ENCODE measurements at regions not wholly inside any gene's neighbourhood (a gene's known extent, or its start where the extent isn't known, plus 50 kb on each side); places are given as distances from the start of the nearest gene placed in this dataset.
"Not testable (repeated sequence)": the region's sequence is repeated elsewhere in the genome, so short reads cannot be mapped to it uniquely, and the experiment has no call there.

DNA sequence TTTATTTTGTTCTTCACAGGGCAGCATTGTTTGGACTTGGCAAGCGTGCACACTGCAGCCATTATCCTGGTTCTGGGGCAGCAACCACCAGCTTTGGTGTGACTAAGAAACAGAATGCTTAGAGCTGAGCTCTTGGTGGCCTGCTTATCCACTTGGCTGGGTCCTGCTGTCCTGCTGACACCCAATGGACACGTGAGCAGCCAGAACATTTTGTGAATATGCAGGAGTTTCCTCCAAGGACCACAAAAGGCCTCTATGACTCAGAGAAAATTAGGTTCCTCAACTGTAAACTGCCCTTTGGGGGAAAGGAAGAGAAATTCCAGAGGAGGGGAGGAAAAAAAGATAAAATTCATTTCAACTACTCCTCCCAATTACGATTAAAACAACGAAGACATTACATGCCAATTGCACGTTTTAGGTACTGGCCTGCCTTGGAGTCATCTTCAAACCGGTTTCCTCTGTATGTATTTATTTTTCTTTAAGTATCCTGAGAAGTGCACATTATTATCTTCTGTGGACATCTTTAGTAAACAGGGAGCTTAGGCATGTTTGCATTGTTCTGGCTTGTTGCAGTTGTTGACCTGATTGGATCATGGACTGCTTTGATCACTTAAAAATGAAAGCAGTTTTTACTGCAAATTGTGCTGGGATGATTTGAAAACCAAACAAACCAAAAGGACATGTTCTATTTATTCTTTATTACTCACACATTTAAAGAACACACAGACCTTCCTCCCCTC lies 82.3 kb upstream of the TLE4 start:
- DNase-seq: no peak

DNA sequence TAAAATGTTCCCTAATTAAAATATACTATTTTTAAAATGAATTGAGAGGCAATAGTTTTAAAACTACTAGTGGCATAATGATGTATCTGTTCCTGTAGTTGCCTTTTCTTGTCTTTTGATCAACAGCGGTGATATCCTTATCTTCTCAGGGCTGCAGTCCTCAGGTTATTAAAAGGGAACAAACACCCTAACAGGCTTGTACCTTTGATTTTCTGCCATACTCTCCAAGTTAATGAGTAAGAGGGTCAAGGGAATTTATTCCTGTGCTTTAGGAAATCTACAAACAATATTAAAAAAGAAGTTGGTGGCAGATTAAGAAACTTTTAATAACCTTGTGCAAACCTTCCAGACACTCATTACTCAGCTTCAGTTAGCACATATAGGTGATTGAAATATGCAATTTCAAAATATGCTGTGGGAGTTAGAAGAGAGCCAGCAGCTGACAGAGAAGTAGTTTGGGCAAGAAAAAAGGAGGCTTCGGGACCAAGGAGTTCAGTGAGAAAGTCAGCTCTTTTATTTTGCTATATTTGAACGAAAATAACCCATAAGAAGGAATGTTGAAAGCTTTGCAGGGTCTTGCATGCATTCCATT lies 81.0 kb upstream of the TLE4 start:
- DNase-seq: no peak

DNA sequence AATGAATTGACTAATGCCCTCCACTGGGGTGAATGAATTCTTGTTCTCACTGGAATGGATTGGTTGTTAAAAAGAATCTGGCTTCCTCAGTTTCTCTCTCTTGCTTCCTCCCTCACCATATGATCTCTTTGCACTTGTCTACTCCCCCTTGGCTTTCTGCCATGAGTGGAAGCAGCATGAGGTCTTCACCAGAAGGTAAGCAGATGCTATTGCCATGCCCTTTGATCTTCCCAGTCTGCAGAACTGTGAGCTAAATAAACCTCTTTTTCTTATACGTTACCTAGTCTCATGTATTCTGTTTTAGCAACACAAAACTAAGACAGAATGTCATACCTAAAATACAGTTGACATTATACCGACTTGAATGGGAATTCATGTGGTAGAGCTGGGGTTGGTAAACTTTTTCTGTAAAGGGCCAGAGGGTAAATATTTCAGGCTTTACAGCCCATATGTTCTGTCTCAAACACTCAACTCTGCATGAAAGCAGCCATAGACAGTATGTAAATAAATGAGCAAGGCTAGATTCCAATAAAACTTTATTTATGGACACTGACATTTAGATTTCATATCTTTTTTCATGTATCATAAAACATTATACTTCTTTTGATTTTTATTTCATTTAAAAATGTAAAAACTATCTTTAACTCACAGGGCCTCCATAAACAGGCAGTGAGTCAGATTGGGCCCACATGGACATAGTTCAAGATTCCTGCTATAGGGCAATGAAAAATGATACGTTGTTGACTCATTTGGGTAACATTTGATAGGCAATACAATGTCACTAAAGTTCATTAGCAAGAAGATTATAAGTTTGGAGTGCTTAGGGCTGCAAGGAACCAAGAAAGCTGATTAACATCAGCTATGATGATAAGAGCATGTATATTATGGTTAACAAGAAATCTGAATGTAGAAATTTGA lies 79.4 kb upstream of the TLE4 start:
- no peak for DNase-seq

GRCh38 chr9:79500196-79500864 lies 71.4 kb upstream of the TLE4 start:
- DNase-seq: not testable (repeated sequence)

DNA sequence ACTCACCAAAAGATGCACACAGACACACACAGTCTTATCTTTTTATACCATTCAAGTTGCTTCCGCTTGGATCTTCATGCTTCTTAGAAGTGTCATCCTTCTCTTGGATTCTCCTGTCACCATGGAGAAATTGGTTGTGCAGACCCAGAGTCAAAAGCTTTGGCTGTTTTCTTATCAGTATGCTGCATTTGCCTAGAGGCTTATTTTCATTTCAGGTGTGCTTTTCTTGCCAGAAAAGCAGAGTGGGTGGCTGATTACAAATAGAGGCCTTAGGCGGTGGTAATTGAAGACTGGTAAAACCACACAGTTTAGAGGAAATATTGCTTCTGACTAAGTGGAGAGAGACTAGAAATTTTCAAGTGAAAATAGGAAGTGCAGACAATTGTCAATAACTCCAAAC lies 70.2 kb upstream of the TLE4 start:
- no peak for DNase-seq

GRCh38 chr9:79507801-79508200 lies 64.0 kb upstream of the TLE4 start:
- no peak for DNase-seq

- no peak for DNase-seq
These were observed 59.5 kb upstream of the TLE4 start for GRCh38 chr9:79512251-79512650.

All from CD4-positive, alpha-beta T cell treated with Interleukin-17A for 4 hours (primary cell).